GM18517 (cell line): ENCODE measurements at regions not wholly inside any gene's neighbourhood (a gene's known extent, or its start where the extent isn't known, plus 50 kb on each side); places are given as distances from the start of the nearest gene placed in this dataset.
"Not testable (repeated sequence)": the region's sequence is repeated elsewhere in the genome, so short reads cannot be mapped to it uniquely, and the experiment has no call there.

ENCODE experiments used
- ATAC-seq: cut with Tn5 transposase; IDR thresholded peaks from one replicate; pipeline ENCODE4 v1.9.1; 2021; ENCODE audit warnings: mild to moderate bottlenecking, moderate library complexity; ENCODE audit not compliant: unreplicated experiment

GRCh38 chr5:111948092-111948841, 191.3 kb upstream of the NREP start:
- no peak for ATAC-seq

GRCh38 chr5:111946556-111946955, 189.6 kb upstream of the NREP start:
- no peak for ATAC-seq

GRCh38 chr5:111945535-111945934, 188.5 kb upstream of the NREP start:
- no peak for ATAC-seq

- ATAC-seq, result no peak
Observed at GRCh38 chr5:111942661-111943401, 185.8 kb upstream of the NREP start.

- no peak for ATAC-seq
Observed at GRCh38 chr5:111942201-111942600, 185.2 kb upstream of the NREP start.

- no peak for ATAC-seq
Observed at GRCh38 chr5:111937094-111937493, 180.1 kb upstream of the NREP start.

GRCh38 chr5:111935835-111936234, 178.8 kb upstream of the NREP start:
- no peak for ATAC-seq

GRCh38 chr5:111935009-111935408, 178.0 kb upstream of the NREP start:
- ATAC-seq, result no peak

GRCh38 chr5:111934511-111934910, 177.5 kb upstream of the NREP start:
- no peak for ATAC-seq

GRCh38 chr5:111933086-111933485, 176.1 kb upstream of the NREP start:
- no peak for ATAC-seq

GRCh38 chr5:111932628-111933027, 175.6 kb upstream of the NREP start:
- ATAC-seq, result no peak

- no peak for ATAC-seq
Observed at GRCh38 chr5:111932199-111932598, 175.2 kb upstream of the NREP start.

GRCh38 chr5:111931655-111932054, 174.7 kb upstream of the NREP start:
- ATAC-seq, result no peak

- ATAC-seq, result no peak
Observed at GRCh38 chr5:111930905-111931461, 174.0 kb upstream of the NREP start.

GRCh38 chr5:111930449-111930848, 173.5 kb upstream of the NREP start:
- no peak for ATAC-seq

GRCh38 chr5:111929867-111930266, 172.9 kb upstream of the NREP start:
- no peak for ATAC-seq

- no peak for ATAC-seq
Observed at GRCh38 chr5:111929261-111929660, 172.3 kb upstream of the NREP start.

- no peak for ATAC-seq
Observed at GRCh38 chr5:111928511-111928910, 171.5 kb upstream of the NREP start.

- ATAC-seq, result no peak
Observed at GRCh38 chr5:111927191-111927590, 170.2 kb upstream of the NREP start.

- no peak for ATAC-seq
Observed at GRCh38 chr5:111926026-111926425, 169.0 kb upstream of the NREP start.

GRCh38 chr5:111922344-111922743, 165.3 kb upstream of the NREP start:
- ATAC-seq, result no peak

GRCh38 chr5:111921691-111922090, 164.7 kb upstream of the NREP start:
- ATAC-seq, result not testable (repeated sequence)
